Tibial artery (tissue), 4 donors: ENCODE measurements at regions not wholly inside any gene's neighbourhood (a gene's known extent, or its start where the extent isn't known, plus 50 kb on each side); places are given as distances from the start of the nearest gene placed in this dataset.

Experiments
- DNase-seq, 2 donors: peaks; one replicate each; pipeline ENCODE4 v3.0.0-alpha.2; 2019
- H3K27ac ChIP-seq, 2 donors: fragments of 200-600 bp; sonication (generic) in 1 of 2; 1 replicate in 1 of 2; 2 replicates in 1 of 2; pipeline ENCODE4 v1.5.1; 2018 to 2019; ENCODE audit warnings: mild to moderate bottlenecking in 1 of 2
- H3K27me3 ChIP-seq, 2 donors: fragments of 200-600 bp; sonication (generic) in 1 of 2; one replicate each; pipeline versions ENCODE4 v1.5.1 to v1.6.0; 2016 to 2019
- H3K36me3 ChIP-seq, 3 donors: fragments of 200-600 bp; sonication (generic) in 2 of 3; one replicate each; pipeline ENCODE4 v1.5.1; 2016 to 2019; ENCODE audit warnings: mild to moderate bottlenecking in 2 of 3
- H3K4me1 ChIP-seq, 4 donors: fragments of 200-600 bp; sonication (generic) in 2 of 4; 1 replicate in 3 of 4; 2 replicates in 1 of 4; pipeline ENCODE4 v1.5.1; 2016 to 2019
- H3K4me3 ChIP-seq, 2 donors: fragments of 200-600 bp; sonication (generic) in 1 of 2; 1 replicate in 1 of 2; 2 replicates in 1 of 2; pipeline ENCODE4 v1.5.1; 2018 to 2019; ENCODE audit warnings: mild to moderate bottlenecking in 2 of 2
- H3K9me3 ChIP-seq, 3 donors: fragments of 200-600 bp; sonication (generic) in 1 of 3; one replicate each; pipeline ENCODE4 v1.5.1; 2016 to 2019
- CTCF ChIP-seq, 2 experiments: fragments of 200-600 bp in 1 of 2; fragments of 450-650 bp in 1 of 2; IDR thresholded peaks; one replicate each; pipeline ENCODE4 v1.5.1; 2017 to 2019; ENCODE audit warnings: antibody characterized with exemption in 2 of 2, mild to moderate bottlenecking in 1 of 2, moderate library complexity in 1 of 2
- intact Hi-C: fragments of 100-400 bp; cut with DNase I; formaldehyde crosslinking; loops from one replicate; pipeline ENCODE4 v1.15.0; 2023; ENCODE audit warnings: low total_unique reads

GRCh38 chr5:124395926-124396325 is 350.5 kb downstream of the ZNF608 start:
- H3K4me3 ChIP-seq: no peak overlapping the region
- no peaks in the 10 kb centered on the region for H3K27me3 ChIP-seq
- peaks cover 0 to 1% (median 0%) of the 10 kb centered on the region in 3 donors for H3K9me3 ChIP-seq
- TF ChIP-seq CTCF (IDR thresholded peaks at IDR 0.05): no peak
- intact Hi-C loops: no loop called here
- no peak for DNase-seq
- H3K27ac ChIP-seq: no peak overlapping the region
- H3K36me3 ChIP-seq: no peaks in the 10 kb centered on the region
- H3K4me1 ChIP-seq: peaks cover 0 to 5% (median 0%) of the 10 kb centered on the region in 4 donors

GRCh38 chr5:124395287-124395686 is 351.2 kb downstream of the ZNF608 start:
- TF ChIP-seq CTCF (IDR thresholded peaks at IDR 0.05): no peak
- Histone ChIP-seq H3K9me3 (peaks cover 0 to 8% (median 4%) of the 10 kb centered on the region in 3 donors), H3K4me1 (no peaks in the 10 kb centered on the region), H3K27ac (no peak overlapping the region), H3K27me3 (no peaks in the 10 kb centered on the region), H3K4me3 (no peak overlapping the region), H3K36me3 (no peaks in the 10 kb centered on the region)
- no peak for DNase-seq
- intact Hi-C loops: no loop called here

GRCh38 chr5:124394700-124395245 is 351.7 kb downstream of the ZNF608 start:
- Histone ChIP-seq H3K4me1 (no peaks in the 10 kb centered on the region), H3K9me3 (peaks cover 3 to 10% (median 9%) of the 10 kb centered on the region in 3 donors), H3K36me3 (no peaks in the 10 kb centered on the region), H3K4me3 (no peak overlapping the region), H3K27ac (no peak overlapping the region), H3K27me3 (no peaks in the 10 kb centered on the region)
- intact Hi-C loops: no loop called here
- TF ChIP-seq CTCF (IDR thresholded peaks at IDR 0.05): no peak
- DNase-seq: no peak

GRCh38 chr5:124393584-124394379 is 352.7 kb downstream of the ZNF608 start:
- Histone ChIP-seq H3K9me3 (peaks cover 3 to 15% (median 11%) of the 10 kb centered on the region in 3 donors), H3K27ac (no peak overlapping the region), H3K36me3 (no peaks in the 10 kb centered on the region), H3K4me3 (no peak overlapping the region), H3K27me3 (no peaks in the 10 kb centered on the region), H3K4me1 (no peaks in the 10 kb centered on the region)
- TF ChIP-seq CTCF (IDR thresholded peaks at IDR 0.05): no peak
- no peak for DNase-seq
- intact Hi-C loops: no loop called here

DNA sequence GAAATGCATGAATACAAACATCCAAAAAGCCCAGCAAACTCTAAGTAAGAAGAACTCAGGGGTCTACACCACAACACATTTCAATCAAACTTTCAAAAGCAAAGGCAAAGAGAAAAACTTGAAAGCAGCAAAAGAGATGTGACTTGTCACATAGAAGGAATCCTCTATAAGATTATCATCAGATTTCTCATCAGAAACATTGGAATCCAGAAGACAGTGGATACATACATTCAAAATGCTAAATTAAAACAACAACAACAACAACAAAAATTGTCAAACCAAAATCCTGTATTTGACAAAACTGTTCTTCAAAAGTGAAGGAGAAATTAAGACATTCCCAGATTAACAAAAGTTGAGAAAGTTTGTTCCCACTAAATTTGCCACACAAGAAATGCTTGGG is 362.7 kb downstream of the ZNF608 start:
- no peaks in the 10 kb centered on the region for H3K36me3 ChIP-seq
- no peak overlapping the region for H3K27ac ChIP-seq
- H3K9me3 ChIP-seq: peaks cover 0 to 36% (median 6%) of the 10 kb centered on the region in 3 donors
- intact Hi-C loops: no loop called here
- no peak for DNase-seq
- no peaks in the 10 kb centered on the region for H3K27me3 ChIP-seq
- TF ChIP-seq CTCF (IDR thresholded peaks at IDR 0.05): no peak
- H3K4me1 ChIP-seq: no peaks in the 10 kb centered on the region
- H3K4me3 ChIP-seq: no peak overlapping the region
